ENCODE measurements at regions not wholly inside any gene's neighbourhood (a gene's known extent, or its start where the extent isn't known, plus 50 kb on each side); places are given as distances from the start of the nearest gene placed in this dataset.

- WGBS, 5 donors = 70 to 83% (median 77%) methylated on average over 2 of the region's 2 CpGs
- DNase-seq = no peak
- no peak overlapping the region for H3K4me3 ChIP-seq
- no peaks in the 10 kb centered on the region for H3K36me3 ChIP-seq
- H3K4me1 ChIP-seq = no peaks in the 10 kb centered on the region
- no peaks in the 10 kb centered on the region for H3K9me3 ChIP-seq
- intact Hi-C loops (cut with DNase I; ENCODE audit: low total_unique reads) = no loop called here
- TF ChIP-seq, protein P1, sequence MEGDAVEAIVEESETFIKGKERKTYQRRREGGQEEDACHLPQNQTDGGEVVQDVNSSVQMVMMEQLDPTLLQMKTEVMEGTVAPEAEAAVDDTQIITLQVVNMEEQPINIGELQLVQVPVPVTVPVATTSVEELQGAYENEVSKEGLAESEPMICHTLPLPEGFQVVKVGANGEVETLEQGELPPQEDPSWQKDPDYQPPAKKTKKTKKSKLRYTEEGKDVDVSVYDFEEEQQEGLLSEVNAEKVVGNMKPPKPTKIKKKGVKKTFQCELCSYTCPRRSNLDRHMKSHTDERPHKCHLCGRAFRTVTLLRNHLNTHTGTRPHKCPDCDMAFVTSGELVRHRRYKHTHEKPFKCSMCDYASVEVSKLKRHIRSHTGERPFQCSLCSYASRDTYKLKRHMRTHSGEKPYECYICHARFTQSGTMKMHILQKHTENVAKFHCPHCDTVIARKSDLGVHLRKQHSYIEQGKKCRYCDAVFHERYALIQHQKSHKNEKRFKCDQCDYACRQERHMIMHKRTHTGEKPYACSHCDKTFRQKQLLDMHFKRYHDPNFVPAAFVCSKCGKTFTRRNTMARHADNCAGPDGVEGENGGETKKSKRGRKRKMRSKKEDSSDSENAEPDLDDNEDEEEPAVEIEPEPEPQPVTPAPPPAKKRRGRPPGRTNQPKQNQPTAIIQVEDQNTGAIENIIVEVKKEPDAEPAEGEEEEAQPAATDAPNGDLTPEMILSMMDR (IDR thresholded peaks at IDR 0.05) = no peak
- TF ChIP-seq EP300 (IDR thresholded peaks at IDR 0.05) (no peak), POLR2AphosphoS5 (IDR thresholded peaks at IDR 0.05) (no peak), POLR2A (IDR thresholded peaks at IDR 0.05) (no peak)
- no peaks in the 10 kb centered on the region for H3K27me3 ChIP-seq
- no peak overlapping the region for H3K27ac ChIP-seq
These were observed 381.2 kb upstream of the DUSP10 start for GRCh38 chr1:222123111-222123510.

DNA sequence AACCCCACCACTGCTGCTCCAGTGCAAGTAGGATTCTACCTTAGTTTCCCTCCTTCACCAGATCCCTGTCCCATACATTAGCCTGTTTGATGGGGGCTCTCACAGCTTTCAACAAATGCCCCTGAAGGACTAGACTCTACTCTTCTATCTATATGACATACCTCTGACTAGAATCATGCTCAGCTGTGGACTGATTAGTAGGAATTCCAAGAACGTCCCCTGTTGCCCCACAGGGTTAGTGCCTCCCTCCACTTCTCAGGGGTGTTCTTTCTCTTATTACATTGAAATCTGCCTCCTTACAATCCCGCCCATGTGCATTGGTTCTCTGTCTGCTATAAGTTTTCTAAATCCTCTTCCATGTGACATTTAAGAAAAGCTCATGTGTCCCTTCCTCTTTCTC, 375.9 kb upstream of the DUSP10 start:
- no peak for TF ChIP-seq POLR2AphosphoS5 (IDR thresholded peaks at IDR 0.05)
- TF ChIP-seq POLR2A (IDR thresholded peaks at IDR 0.05) = no peak
- TF ChIP-seq, protein P1 (IDR thresholded peaks at IDR 0.05) = no peak
- no peak for TF ChIP-seq EP300 (IDR thresholded peaks at IDR 0.05)
- 66 to 90% (median 83%) methylated on average over 2 of the region's 2 CpGs for WGBS, 5 donors

DNA sequence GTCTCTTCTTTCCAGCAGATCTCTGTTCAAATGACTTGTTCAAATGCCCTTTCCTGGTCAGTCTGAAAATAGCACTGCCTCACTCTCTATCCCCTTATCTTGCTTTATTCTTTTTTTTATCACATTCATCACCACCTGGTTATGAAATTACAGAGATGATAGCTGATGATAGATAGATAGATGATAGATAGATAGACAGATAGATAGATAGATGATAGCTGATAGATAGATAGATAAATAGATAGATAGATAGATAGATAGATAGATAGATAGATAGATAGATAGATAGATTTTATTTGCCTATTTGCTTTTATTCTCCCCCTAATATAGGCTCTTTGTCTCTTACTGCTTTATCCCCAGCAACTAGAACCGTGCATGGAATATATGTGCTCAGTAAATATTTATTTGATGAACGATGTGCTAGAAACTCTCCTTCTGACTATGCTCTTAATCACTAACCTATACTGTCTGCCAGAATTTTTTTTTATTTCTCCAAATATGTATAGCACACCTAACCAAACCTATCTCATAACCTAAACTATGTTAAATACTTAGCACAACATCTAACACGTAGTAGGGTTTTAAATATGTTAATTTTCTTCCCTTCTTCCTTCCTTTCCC, 372.8 kb upstream of the DUSP10 start:
- intact Hi-C loops (cut with DNase I; ENCODE audit: low total_unique reads) = no loop called here
- TF ChIP-seq EP300 (IDR thresholded peaks at IDR 0.05) (no peak), POLR2A (IDR thresholded peaks at IDR 0.05) (no peak), POLR2AphosphoS5 (IDR thresholded peaks at IDR 0.05) (no peak)
- TF ChIP-seq, protein P1 (IDR thresholded peaks at IDR 0.05) = no peak
- Histone ChIP-seq H3K9me3 (no peaks in the 10 kb centered on the region), H3K4me1 (no peaks in the 10 kb centered on the region), H3K27me3 (no peaks in the 10 kb centered on the region), H3K36me3 (no peaks in the 10 kb centered on the region), H3K4me3 (no peak overlapping the region), H3K27ac (no peak overlapping the region)
- no peak for DNase-seq
- WGBS, 5 donors = 44 to 60% (median 56%) methylated on average over 3 of the region's 3 CpGs

More for the DNA sequence above, 375.9 kb upstream of the DUSP10 start:
- Histone ChIP-seq H3K27me3 (no peaks in the 10 kb centered on the region), H3K4me1 (no peaks in the 10 kb centered on the region), H3K36me3 (no peaks in the 10 kb centered on the region), H3K4me3 (no peak overlapping the region), H3K9me3 (no peaks in the 10 kb centered on the region), H3K27ac (no peak overlapping the region)
- no peak for DNase-seq
- intact Hi-C loops (cut with DNase I; ENCODE audit: low total_unique reads) = no loop called here

DNA sequence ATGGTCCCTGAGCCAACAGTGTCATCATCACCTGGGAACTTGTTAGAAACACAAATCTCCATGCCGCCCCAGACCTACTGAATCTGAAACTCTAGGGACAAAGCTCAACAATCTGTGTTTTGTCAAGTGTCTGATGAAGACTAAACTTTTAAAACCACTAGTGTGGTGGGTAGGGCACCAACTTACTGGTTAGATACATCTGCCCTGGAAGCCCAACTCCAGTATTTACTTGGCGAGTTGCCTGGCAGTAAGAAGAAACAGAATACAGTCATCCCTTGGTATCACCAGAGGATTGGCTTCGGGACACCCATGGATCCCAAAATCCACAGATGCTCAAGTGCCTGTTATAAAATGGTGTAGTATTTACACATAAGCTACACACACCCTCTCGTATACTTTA, 367.9 kb upstream of the DUSP10 start:
- peak in 1 of 2 donors; percentile 13 for DNase-seq
- no peaks in the 10 kb centered on the region for H3K27me3 ChIP-seq
- TF ChIP-seq, protein P1 (IDR thresholded peaks at IDR 0.05) = no peak
- TF ChIP-seq EP300 (IDR thresholded peaks at IDR 0.05) (no peak), POLR2A (IDR thresholded peaks at IDR 0.05) (no peak), POLR2AphosphoS5 (IDR thresholded peaks at IDR 0.05) (no peak)
- H3K36me3 ChIP-seq = no peaks in the 10 kb centered on the region
- 78 to 90% (median 86%) methylated on average over 4 of the region's 4 CpGs for WGBS, 5 donors
- H3K9me3 ChIP-seq = no peaks in the 10 kb centered on the region
- H3K27ac ChIP-seq = no peak overlapping the region
- H3K4me3 ChIP-seq = no peak overlapping the region
- intact Hi-C loops (cut with DNase I; ENCODE audit: low total_unique reads) = no loop called here
- H3K4me1 ChIP-seq = peaks cover 0 to 8% (median 6%) of the 10 kb centered on the region in 4 donors

Measured in stomach (tissue), 8 donors.